ENCODE measurements at regions not wholly inside any gene's neighbourhood (a gene's known extent, or its start where the extent isn't known, plus 50 kb on each side); places are given as distances from the start of the nearest gene placed in this dataset.

- no peak for DNase-seq
These were observed 183.7 kb downstream of the RGS3 start for GRCh38 chr9:113646946-113647914.

GRCh38 chr9:113648048-113648447 lies 184.5 kb downstream of the RGS3 start:
- DNase-seq: no peak

- DNase-seq: no peak
These were observed 185.1 kb downstream of the RGS3 start for GRCh38 chr9:113648586-113648985.

GRCh38 chr9:113649054-113649453 lies 185.5 kb downstream of the RGS3 start:
- peak; percentile 63 for DNase-seq

GRCh38 chr9:113649855-113650206 lies 186.3 kb downstream of the RGS3 start:
- no peak for DNase-seq

- no peak for DNase-seq
These were observed 186.9 kb downstream of the RGS3 start for GRCh38 chr9:113650207-113651131.

- DNase-seq: no peak
These were observed 188.4 kb downstream of the RGS3 start for GRCh38 chr9:113651896-113652295.

GRCh38 chr9:113652355-113653152 lies 189.0 kb downstream of the RGS3 start:
- DNase-seq: no peak

GRCh38 chr9:113653746-113654604 lies 190.4 kb downstream of the RGS3 start:
- DNase-seq: no peak

GRCh38 chr9:113654605-113655428 lies 191.3 kb downstream of the RGS3 start:
- no peak for DNase-seq

- no peak for DNase-seq
These were observed 193.5 kb downstream of the RGS3 start for GRCh38 chr9:113656771-113657670.

GRCh38 chr9:113657765-113658544 lies 194.4 kb downstream of the RGS3 start:
- DNase-seq: peak; percentile 9

GRCh38 chr9:113658545-113658895 lies 195.0 kb downstream of the RGS3 start:
- no peak for DNase-seq

GRCh38 chr9:113659039-113659438 lies 195.5 kb downstream of the RGS3 start:
- no peak for DNase-seq

GRCh38 chr9:113659740-113660139 lies 196.2 kb downstream of the RGS3 start:
- DNase-seq: no peak

GRCh38 chr9:113660196-113660595 lies 196.7 kb downstream of the RGS3 start:
- no peak for DNase-seq

- DNase-seq: no peak
These were observed 197.5 kb downstream of the RGS3 start for GRCh38 chr9:113661074-113661473.

- no peak for DNase-seq
These were observed 200.8 kb downstream of the RGS3 start for GRCh38 chr9:113664181-113664875.
